Endothelial cell of umbilical vein (primary cell): ENCODE measurements at regions not wholly inside any gene's neighbourhood (a gene's known extent, or its start where the extent isn't known, plus 50 kb on each side); places are given as distances from the start of the nearest gene placed in this dataset.

Source experiments
- POLR2A ChIP-seq: IDR thresholded peaks from 2 replicates; pipeline ENCODE4 v1.6.1; 2012; ENCODE audit warnings: low read depth, mild to moderate bottlenecking, control low read depth, low read length
- POLR2AphosphoS5 ChIP-seq: IDR thresholded peaks from 2 replicates; pipeline ENCODE4 v1.6.1; 2012; ENCODE audit warnings: low read depth, mild to moderate bottlenecking, control low read depth, low read length, moderate library complexity; ENCODE audit not compliant: insufficient read depth
- TF ChIP-seq, protein P1 (sequence below), 2 donors: IDR thresholded peaks; 1 replicate in 1 of 2; 2 replicates in 1 of 2; pipeline ENCODE4 v1.5.1; 2011; ENCODE audit warnings: low read length in 2 of 2, mild to moderate bottlenecking in 2 of 2, moderate library complexity in 2 of 2, control low read depth in 1 of 2, inconsistent platforms in 1 of 2, low read depth in 1 of 2; ENCODE audit not compliant: insufficient read depth in 1 of 2; ENCODE audit errors: extremely low read depth in 1 of 2

DNA sequence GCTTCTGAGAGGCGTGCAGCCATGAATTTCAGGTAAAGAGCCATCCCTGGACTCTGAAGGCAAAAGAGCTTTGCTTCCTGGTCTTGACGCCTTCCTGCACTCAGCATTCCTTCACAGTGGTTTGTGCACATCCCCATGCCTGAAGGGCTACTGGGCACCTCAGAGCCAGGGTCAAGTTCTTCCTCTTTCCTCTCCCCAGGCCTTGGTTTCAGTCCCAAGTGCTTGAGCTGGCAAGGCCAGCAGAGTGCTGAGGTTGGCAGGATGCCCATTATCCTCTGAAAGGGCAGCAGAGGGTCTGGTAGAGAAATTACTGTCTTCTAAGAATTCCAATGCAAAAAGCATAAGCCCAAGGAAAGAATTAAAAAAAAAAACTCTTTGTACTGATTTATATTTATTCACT, 1064.9 kb downstream of the TTLL7 start:
- no peak for TF ChIP-seq POLR2AphosphoS5
- TF ChIP-seq, protein P1, sequence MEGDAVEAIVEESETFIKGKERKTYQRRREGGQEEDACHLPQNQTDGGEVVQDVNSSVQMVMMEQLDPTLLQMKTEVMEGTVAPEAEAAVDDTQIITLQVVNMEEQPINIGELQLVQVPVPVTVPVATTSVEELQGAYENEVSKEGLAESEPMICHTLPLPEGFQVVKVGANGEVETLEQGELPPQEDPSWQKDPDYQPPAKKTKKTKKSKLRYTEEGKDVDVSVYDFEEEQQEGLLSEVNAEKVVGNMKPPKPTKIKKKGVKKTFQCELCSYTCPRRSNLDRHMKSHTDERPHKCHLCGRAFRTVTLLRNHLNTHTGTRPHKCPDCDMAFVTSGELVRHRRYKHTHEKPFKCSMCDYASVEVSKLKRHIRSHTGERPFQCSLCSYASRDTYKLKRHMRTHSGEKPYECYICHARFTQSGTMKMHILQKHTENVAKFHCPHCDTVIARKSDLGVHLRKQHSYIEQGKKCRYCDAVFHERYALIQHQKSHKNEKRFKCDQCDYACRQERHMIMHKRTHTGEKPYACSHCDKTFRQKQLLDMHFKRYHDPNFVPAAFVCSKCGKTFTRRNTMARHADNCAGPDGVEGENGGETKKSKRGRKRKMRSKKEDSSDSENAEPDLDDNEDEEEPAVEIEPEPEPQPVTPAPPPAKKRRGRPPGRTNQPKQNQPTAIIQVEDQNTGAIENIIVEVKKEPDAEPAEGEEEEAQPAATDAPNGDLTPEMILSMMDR (IDR thresholded peaks at IDR 0.05; ENCODE audit: extremely low read depth in 1 of 2, insufficient read depth in 1 of 2, low read depth in 1 of 2, low read length in 2 of 2): no peak
- TF ChIP-seq POLR2A: no peak
